CD14-positive monocyte (primary cell): ENCODE measurements at regions not wholly inside any gene's neighbourhood (a gene's known extent, or its start where the extent isn't known, plus 50 kb on each side); places are given as distances from the start of the nearest gene placed in this dataset.

ENCODE experiments used
- DNase-seq, 3 donors: peaks; one replicate each; pipeline ENCODE4 v3.0.0-alpha.2; 2011 to 2022
- H2AFZ ChIP-seq: 2 replicates; pipeline ENCODE4 v1.6.0; 2012; ENCODE audit warnings: mild to moderate bottlenecking, low read depth, low read length, inconsistent platforms; ENCODE audit not compliant: insufficient read depth, poor library complexity, severe bottlenecking
- H3K27ac ChIP-seq, 2 donors: 1 replicate in 1 of 2; 2 replicates in 1 of 2; pipeline ENCODE4 v1.5.1; 2012 to 2013; ENCODE audit warnings: low read length in 2 of 2, control low read depth in 1 of 2, inconsistent platforms in 1 of 2, low read depth in 1 of 2, mild to moderate bottlenecking in 1 of 2
- H3K27me3 ChIP-seq, 2 donors: one replicate each; pipeline versions ENCODE4 v1.6.0 to v1.6.1; 2011 to 2013; ENCODE audit warnings: low read length in 2 of 2; ENCODE audit not compliant: control insufficient read depth in 2 of 2, insufficient read depth in 2 of 2
- H3K36me3 ChIP-seq, 2 donors: replicated peaks in 1 of 2; 1 replicate in 1 of 2; 2 replicates in 1 of 2; pipeline versions ENCODE4 v1.5.1 to v1.6.1; 2012 to 2013; ENCODE audit warnings: low read length in 2 of 2, control low read depth in 1 of 2, inconsistent platforms in 1 of 2, mild to moderate bottlenecking in 1 of 2; ENCODE audit not compliant: insufficient read depth in 2 of 2, control insufficient read depth in 1 of 2
- H3K4me1 ChIP-seq, 2 donors: 1 replicate in 1 of 2; 2 replicates in 1 of 2; pipeline versions ENCODE4 v1.5.1 to v1.6.1; 2012 to 2013; ENCODE audit warnings: low read length in 2 of 2, control low read depth in 1 of 2, inconsistent platforms in 1 of 2, mild to moderate bottlenecking in 1 of 2, moderate library complexity in 1 of 2; ENCODE audit not compliant: insufficient read depth in 2 of 2, control insufficient read depth in 1 of 2
- H3K4me2 ChIP-seq: replicated peaks from 2 replicates; pipeline ENCODE3; 2012; ENCODE audit warnings: low read length, moderate library complexity, mild to moderate bottlenecking; ENCODE audit not compliant: poor library complexity, severe bottlenecking; ENCODE audit errors: extremely low read depth
- H3K4me3 ChIP-seq, 3 experiments: fragments of 200-600 bp in 1 of 3; sonication (generic) in 1 of 3; replicated peaks in 1 of 3; 1 replicate in 2 of 3; 2 replicates in 1 of 3; pipeline ENCODE4 v1.5.1; 2011 to 2013; ENCODE audit warnings: low read length in 3 of 3, mild to moderate bottlenecking in 3 of 3, control low read depth in 2 of 3, low read depth in 2 of 3, inconsistent platforms in 1 of 3, moderate library complexity in 1 of 3
- H3K79me2 ChIP-seq: 2 replicates; pipeline ENCODE4 v1.6.0; 2012; ENCODE audit warnings: mild to moderate bottlenecking, control low read depth, inconsistent platforms, low read length, moderate library complexity; ENCODE audit not compliant: insufficient read depth
- H3K9ac ChIP-seq: 2 replicates; pipeline ENCODE4 v1.6.0; 2017; ENCODE audit warnings: low read length, mild to moderate bottlenecking; ENCODE audit not compliant: insufficient read depth, poor library complexity, severe bottlenecking
- H3K9me3 ChIP-seq, 2 donors: replicated peaks in 1 of 2; 1 replicate in 1 of 2; 2 replicates in 1 of 2; pipeline versions ENCODE4 v1.5.1 to v1.6.1; 2012 to 2013; ENCODE audit warnings: low read length in 2 of 2, control low read depth in 1 of 2; ENCODE audit not compliant: control insufficient read depth in 1 of 2, insufficient read depth in 1 of 2
- H4K20me1 ChIP-seq: 2 replicates; pipeline ENCODE4 v1.6.0; 2012; ENCODE audit warnings: mild to moderate bottlenecking, low read length, control low read depth, moderate library complexity; ENCODE audit not compliant: insufficient read depth
- H3K27ac Mint-ChIP-seq, 7 donors: one replicate each; pipeline ENCODE4 v1.8.0; 2020; ENCODE audit warnings: mild to moderate bottlenecking in 7 of 7, mixed read lengths in 7 of 7, moderate library complexity in 6 of 7, inconsistent platforms in 2 of 7
- H3K27me3 Mint-ChIP-seq, 3 donors: one replicate each; pipeline ENCODE4 v1.8.0; 2021 to 2022; ENCODE audit warnings: low read depth in 3 of 3, mild to moderate bottlenecking in 3 of 3, mixed read lengths in 3 of 3, moderate library complexity in 3 of 3, inconsistent platforms in 1 of 3
- H3K36me3 Mint-ChIP-seq, 2 donors: one replicate each; pipeline ENCODE4 v1.8.0; 2020; ENCODE audit warnings: mixed read lengths in 2 of 2, inconsistent platforms in 1 of 2, mild to moderate bottlenecking in 1 of 2
- H3K4me1 Mint-ChIP-seq: one replicate; pipeline ENCODE4 v1.8.0; 2020; ENCODE audit warnings: mild to moderate bottlenecking, mixed read lengths
- H3K4me3 Mint-ChIP-seq, 2 donors: one replicate each; pipeline ENCODE4 v1.8.0; 2020; ENCODE audit warnings: mild to moderate bottlenecking in 2 of 2, mixed read lengths in 2 of 2, moderate library complexity in 1 of 2
- H3K9me3 Mint-ChIP-seq, 7 donors: one replicate each; pipeline ENCODE4 v1.8.0; 2020 to 2022; ENCODE audit warnings: mixed read lengths in 7 of 7, mild to moderate bottlenecking in 6 of 7, moderate library complexity in 6 of 7, inconsistent platforms in 2 of 7
- WGBS: methylation state at CpG from one replicate; pipeline ENCODE4 v1.1.5; 2013; ENCODE audit warnings: missing lambda C conversion rate; ENCODE audit not compliant: insufficient coverage; 5-methylcytosine and 5-hydroxymethylcytosine counted together
- intact Hi-C, 2 donors: fragments of 100-400 bp; cut with micrococcal nuclease; formaldehyde crosslinking; loops; one replicate each; pipeline versions ENCODE4 v1.15.0 to v1.15.1; 2023
- TF ChIP-seq, protein P1 (sequence below): fragments of 200-600 bp; IDR thresholded peaks from one replicate; pipeline ENCODE4 v1.8.0; 2022; ENCODE audit warnings: antibody characterized with exemption, mild to moderate bottlenecking

DNA sequence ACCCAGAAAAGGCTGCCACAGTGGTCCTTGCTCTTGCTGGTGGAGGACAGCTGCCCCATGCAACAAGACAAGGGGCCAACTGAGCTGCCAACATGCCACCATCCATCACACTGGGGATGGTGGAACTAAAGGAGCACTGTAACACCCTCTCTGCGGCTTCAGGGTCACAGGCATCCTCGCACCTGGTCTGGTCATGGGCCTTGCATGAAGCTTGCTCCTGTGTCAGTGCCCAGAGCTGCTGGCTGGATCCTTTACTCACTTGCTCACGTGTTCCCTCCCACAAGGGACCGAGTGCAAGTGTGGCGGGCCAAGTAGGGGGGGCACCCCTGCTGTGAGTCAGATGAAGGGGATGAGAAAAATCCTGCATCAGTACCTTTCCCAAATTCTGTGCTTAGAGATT lies 972.3 kb upstream of the DDX18 start:
- Mint-ChIP-seq H3K9me3 (peaks cover 0 to 18% (median 6%) of the 10 kb centered on the region in 7 donors), H3K27ac (no peak overlapping the region), H3K36me3 (no peaks in the 10 kb centered on the region), H3K27me3 (no peaks in the 10 kb centered on the region), H3K4me3 (no peak overlapping the region), H3K4me1 (no peaks in the 10 kb centered on the region)
- TF ChIP-seq, protein P1, sequence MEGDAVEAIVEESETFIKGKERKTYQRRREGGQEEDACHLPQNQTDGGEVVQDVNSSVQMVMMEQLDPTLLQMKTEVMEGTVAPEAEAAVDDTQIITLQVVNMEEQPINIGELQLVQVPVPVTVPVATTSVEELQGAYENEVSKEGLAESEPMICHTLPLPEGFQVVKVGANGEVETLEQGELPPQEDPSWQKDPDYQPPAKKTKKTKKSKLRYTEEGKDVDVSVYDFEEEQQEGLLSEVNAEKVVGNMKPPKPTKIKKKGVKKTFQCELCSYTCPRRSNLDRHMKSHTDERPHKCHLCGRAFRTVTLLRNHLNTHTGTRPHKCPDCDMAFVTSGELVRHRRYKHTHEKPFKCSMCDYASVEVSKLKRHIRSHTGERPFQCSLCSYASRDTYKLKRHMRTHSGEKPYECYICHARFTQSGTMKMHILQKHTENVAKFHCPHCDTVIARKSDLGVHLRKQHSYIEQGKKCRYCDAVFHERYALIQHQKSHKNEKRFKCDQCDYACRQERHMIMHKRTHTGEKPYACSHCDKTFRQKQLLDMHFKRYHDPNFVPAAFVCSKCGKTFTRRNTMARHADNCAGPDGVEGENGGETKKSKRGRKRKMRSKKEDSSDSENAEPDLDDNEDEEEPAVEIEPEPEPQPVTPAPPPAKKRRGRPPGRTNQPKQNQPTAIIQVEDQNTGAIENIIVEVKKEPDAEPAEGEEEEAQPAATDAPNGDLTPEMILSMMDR, result no peak
- H3K79me2 ChIP-seq, result no peaks in the 10 kb centered on the region
- H3K4me3 ChIP-seq, result no peak overlapping the region
- intact Hi-C loops, result no loop called here
- no peaks in the 10 kb centered on the region for H3K4me1 ChIP-seq
- no peaks in the 10 kb centered on the region for H3K36me3 ChIP-seq
- 100% methylated on average over 2 of the region's 5 CpGs for WGBS
- no peak for DNase-seq
- H3K4me2 ChIP-seq, result no peak overlapping the region
- peaks cover 7 to 10% of the 10 kb centered on the region in 2 donors for H3K9me3 ChIP-seq
- no peaks in the 10 kb centered on the region for H3K27me3 ChIP-seq
- H3K9ac ChIP-seq, result no peak overlapping the region
- H3K27ac ChIP-seq, result no peak overlapping the region
- H2AFZ ChIP-seq, result no peak overlapping the region
- no peaks in the 10 kb centered on the region for H4K20me1 ChIP-seq

DNA sequence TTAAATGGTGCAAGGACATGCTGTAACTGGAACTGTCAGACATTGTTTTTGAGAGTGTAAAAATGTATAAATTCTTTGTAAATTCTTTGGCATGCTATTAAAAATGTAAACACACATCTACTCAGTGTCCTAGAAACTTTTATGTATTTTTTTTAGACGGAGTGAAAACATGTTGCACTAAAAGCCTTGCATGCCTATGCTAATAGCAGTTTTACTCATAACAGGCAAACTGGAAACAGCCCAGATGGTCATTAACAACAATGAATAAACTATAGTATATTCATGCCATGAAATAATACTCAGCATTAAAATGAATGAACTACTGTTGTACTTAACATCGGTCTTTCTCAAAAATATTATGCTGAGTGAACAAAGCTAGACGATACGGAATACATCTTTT lies 954.8 kb upstream of the DDX18 start:
- no peak overlapping the region for H3K4me3 Mint-ChIP-seq
- TF ChIP-seq, protein P1, result no peak
- intact Hi-C loops, result no loop called here
- Histone ChIP-seq H3K4me2 (no peak overlapping the region), H4K20me1 (no peaks in the 10 kb centered on the region), H3K9me3 (peaks cover 6 to 8% of the 10 kb centered on the region in 2 donors), H3K27ac (no peak overlapping the region), H3K9ac (no peak overlapping the region), H2AFZ (no peak overlapping the region), H3K4me1 (no peaks in the 10 kb centered on the region), H3K79me2 (no peaks in the 10 kb centered on the region), H3K4me3 (no peak overlapping the region), H3K36me3 (no peaks in the 10 kb centered on the region), H3K27me3 (no peaks in the 10 kb centered on the region)
- H3K27me3 Mint-ChIP-seq, result no peaks in the 10 kb centered on the region
- no peak overlapping the region for H3K27ac Mint-ChIP-seq
- H3K4me1 Mint-ChIP-seq, result no peaks in the 10 kb centered on the region
- no CpG with 5 or more reads among the region's 4 CpGs for WGBS
- no peaks in the 10 kb centered on the region for H3K36me3 Mint-ChIP-seq
- peaks cover 4 to 25% (median 9%) of the 10 kb centered on the region in 7 donors for H3K9me3 Mint-ChIP-seq
- DNase-seq, result no peak
